Kidney (tissue), 13 donors: ENCODE measurements at regions not wholly inside any gene's neighbourhood (a gene's known extent, or its start where the extent isn't known, plus 50 kb on each side); places are given as distances from the start of the nearest gene placed in this dataset.

ENCODE experiments used
- DNase-seq, 5 donors: peaks; one replicate each; pipeline ENCODE4 v3.0.0-alpha.2; 2013 to 2020
- FAIRE-seq: peaks from 2 replicates; lab custom pipeline; 2012; peaks lifted over from hg19 to GRCh38; lab: Jason Lieb, UNC
- H3K27ac ChIP-seq, 2 donors: one replicate each; pipeline ENCODE4 v1.7.0; 2013; ENCODE audit warnings: low read depth in 2 of 2, low read length in 2 of 2, inconsistent platforms in 1 of 2
- H3K27me3 ChIP-seq: one replicate; pipeline ENCODE4 v1.7.1; 2013; ENCODE audit warnings: low read length, inconsistent platforms; ENCODE audit not compliant: control insufficient read depth, insufficient read depth
- H3K36me3 ChIP-seq, 3 donors: one replicate each; pipeline versions ENCODE4 v1.7.0 to v1.7.1; 2013; ENCODE audit warnings: low read length in 3 of 3, control low read depth in 1 of 3, inconsistent platforms in 1 of 3; ENCODE audit not compliant: insufficient read depth in 3 of 3, control insufficient read depth in 2 of 3
- H3K4me1 ChIP-seq, 3 donors: one replicate each; pipeline versions ENCODE4 v1.7.0 to v1.7.1; 2013; ENCODE audit warnings: low read length in 3 of 3, inconsistent platforms in 1 of 3, low read depth in 1 of 3; ENCODE audit not compliant: control insufficient read depth in 2 of 3, insufficient read depth in 2 of 3
- H3K4me3 ChIP-seq, 3 donors: one replicate each; pipeline versions ENCODE4 v1.7.0 to v1.8.1; 2013; ENCODE audit warnings: low read length in 3 of 3, control low read depth in 1 of 3, inconsistent platforms in 1 of 3
- H3K9ac ChIP-seq, 3 donors: one replicate each; pipeline versions ENCODE4 v1.7.0 to v1.7.1; 2013; ENCODE audit warnings: low read length in 3 of 3, control low read depth in 1 of 3, inconsistent platforms in 1 of 3
- H3K9me3 ChIP-seq, 3 donors: one replicate each; pipeline versions ENCODE4 v1.7.0 to v1.7.1; 2013; ENCODE audit warnings: low read length in 3 of 3, control low read depth in 1 of 3, inconsistent platforms in 1 of 3; ENCODE audit not compliant: control insufficient read depth in 2 of 3, insufficient read depth in 1 of 3
- intact Hi-C: fragments of 100-400 bp; cut with DNase I; formaldehyde crosslinking; loops from one replicate; pipeline ENCODE4 v1.11.1; 2022
- TF ChIP-seq, protein P1 (sequence below): IDR thresholded peaks from 3 replicates; pipeline ENCODE4 v1.5.1; 2012; ENCODE audit warnings: mild to moderate bottlenecking, moderate library complexity, borderline replicate concordance; ENCODE audit not compliant: insufficient read depth; ENCODE audit errors: extremely low read depth
- donor health status: control.
- donor health status: control.
- donor health status: control.
- donor health status: control.
- donor health status: control.
- donor health status: DM: yes; HTN: yes; CAD: no.
- donor health status: Normal renal cell carcinoma (clear cell type).

DNA sequence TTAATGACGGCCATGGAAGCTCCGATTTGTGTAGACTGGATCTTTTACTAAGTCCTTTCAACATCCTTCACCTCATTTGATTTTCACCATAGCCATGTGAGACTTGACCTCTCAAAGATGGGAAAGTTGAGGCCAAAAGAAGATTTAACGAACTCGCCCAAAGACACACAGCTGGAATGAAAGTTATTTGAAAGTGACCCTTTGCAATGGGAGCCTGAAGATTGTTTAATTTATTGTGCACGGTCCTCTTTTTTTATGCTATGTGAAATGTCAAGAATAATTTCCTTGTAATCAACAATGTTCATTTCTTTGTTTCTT is 58.0 kb upstream of the COPS8 start:
- no peak for FAIRE-seq
- no peak overlapping the region for H3K9ac ChIP-seq
- H3K4me3 ChIP-seq = no peak overlapping the region
- H3K9me3 ChIP-seq = peaks cover 0 to 6% (median 0%) of the 10 kb centered on the region in 3 donors
- TF ChIP-seq, protein P1, sequence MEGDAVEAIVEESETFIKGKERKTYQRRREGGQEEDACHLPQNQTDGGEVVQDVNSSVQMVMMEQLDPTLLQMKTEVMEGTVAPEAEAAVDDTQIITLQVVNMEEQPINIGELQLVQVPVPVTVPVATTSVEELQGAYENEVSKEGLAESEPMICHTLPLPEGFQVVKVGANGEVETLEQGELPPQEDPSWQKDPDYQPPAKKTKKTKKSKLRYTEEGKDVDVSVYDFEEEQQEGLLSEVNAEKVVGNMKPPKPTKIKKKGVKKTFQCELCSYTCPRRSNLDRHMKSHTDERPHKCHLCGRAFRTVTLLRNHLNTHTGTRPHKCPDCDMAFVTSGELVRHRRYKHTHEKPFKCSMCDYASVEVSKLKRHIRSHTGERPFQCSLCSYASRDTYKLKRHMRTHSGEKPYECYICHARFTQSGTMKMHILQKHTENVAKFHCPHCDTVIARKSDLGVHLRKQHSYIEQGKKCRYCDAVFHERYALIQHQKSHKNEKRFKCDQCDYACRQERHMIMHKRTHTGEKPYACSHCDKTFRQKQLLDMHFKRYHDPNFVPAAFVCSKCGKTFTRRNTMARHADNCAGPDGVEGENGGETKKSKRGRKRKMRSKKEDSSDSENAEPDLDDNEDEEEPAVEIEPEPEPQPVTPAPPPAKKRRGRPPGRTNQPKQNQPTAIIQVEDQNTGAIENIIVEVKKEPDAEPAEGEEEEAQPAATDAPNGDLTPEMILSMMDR = no peak
- no peak overlapping the region for H3K27ac ChIP-seq
- intact Hi-C loops = no loop called here
- H3K27me3 ChIP-seq = no peaks in the 10 kb centered on the region
- no peak for DNase-seq
- peaks cover 3 to 4% (median 3%) of the 10 kb centered on the region in 3 donors for H3K4me1 ChIP-seq
- no peaks in the 10 kb centered on the region for H3K36me3 ChIP-seq

GRCh38 chr2:237030382-237030781 is 55.3 kb upstream of the COPS8 start:
- TF ChIP-seq, protein P1 = no peak
- Histone ChIP-seq H3K27ac (no peak overlapping the region), H3K36me3 (no peaks in the 10 kb centered on the region), H3K9ac (no peak overlapping the region), H3K4me1 (peaks cover 3 to 4% (median 3%) of the 10 kb centered on the region in 3 donors), H3K4me3 (no peak overlapping the region), H3K9me3 (no peaks in the 10 kb centered on the region), H3K27me3 (no peaks in the 10 kb centered on the region)
- DNase-seq (no peak), FAIRE-seq (no peak)
- intact Hi-C loops = no loop called here

GRCh38 chr2:237033536-237034060 is 52.1 kb upstream of the COPS8 start:
- intact Hi-C loops = no loop called here
- no peak for FAIRE-seq

More at GRCh38 chr2:237033536-237034060, 52.1 kb upstream of the COPS8 start:
- H3K9me3 ChIP-seq = no peaks in the 10 kb centered on the region
- H3K27me3 ChIP-seq = no peaks in the 10 kb centered on the region
- no peak for DNase-seq
- no peaks in the 10 kb centered on the region for H3K4me1 ChIP-seq
- H3K36me3 ChIP-seq = no peaks in the 10 kb centered on the region
- no peak overlapping the region for H3K4me3 ChIP-seq
- no peak overlapping the region for H3K9ac ChIP-seq
- H3K27ac ChIP-seq = no peak overlapping the region
- TF ChIP-seq, protein P1 = no peak
